ENCODE measurements at regions not wholly inside any gene's neighbourhood (a gene's known extent, or its start where the extent isn't known, plus 50 kb on each side); places are given as distances from the start of the nearest gene placed in this dataset.
A peak's percentile ranks its signal among the peaks of the same experiment; 100 is the strongest.

DNA sequence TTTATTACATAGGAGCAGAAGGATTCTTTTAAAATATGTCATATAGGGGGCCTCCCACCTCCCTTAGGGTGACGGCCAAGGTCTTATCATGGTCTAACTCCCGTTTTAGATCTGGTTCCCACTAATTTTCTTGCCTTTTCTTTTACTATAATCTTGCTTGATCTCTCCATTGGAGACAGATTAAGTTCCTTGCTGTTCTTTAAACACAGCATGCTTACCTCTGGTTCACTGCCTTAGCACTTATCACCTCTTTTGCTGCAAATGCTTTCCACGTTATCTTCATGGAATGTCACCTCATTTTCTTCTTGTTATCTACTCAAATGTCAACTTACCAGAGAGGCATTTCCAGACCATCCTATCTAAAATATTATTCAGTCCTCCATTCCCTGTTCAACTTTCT is 1047.6 kb downstream of the TLE4 start:
- FAIRE-seq (no peak), DNase-seq (ENCODE audit: low spot score in 2 of 2) (no peak)

GRCh38 chr9:80615964-80616363 is 1044.2 kb downstream of the TLE4 start:
- FAIRE-seq (no peak), DNase-seq (ENCODE audit: low spot score in 2 of 2) (no peak)

DNA sequence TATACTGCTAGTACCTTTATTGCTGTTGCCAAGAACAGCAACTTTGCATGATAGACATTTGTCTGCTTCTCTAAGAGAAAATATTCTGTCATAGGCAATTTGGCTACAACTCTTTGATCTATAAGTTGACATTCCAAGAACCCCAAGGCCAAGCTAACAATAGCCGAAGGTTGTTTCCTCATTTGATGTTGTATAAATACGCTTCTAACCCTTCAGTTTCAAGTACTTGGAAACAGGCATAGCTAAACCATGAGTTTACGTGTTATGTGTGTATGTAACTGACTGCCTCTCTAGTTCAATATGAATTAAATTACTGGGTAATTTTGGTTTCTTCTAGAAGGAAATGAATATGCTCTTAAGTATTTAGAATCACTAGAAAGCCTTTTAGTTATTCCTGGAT is 1034.0 kb downstream of the TLE4 start:
- DNase-seq (ENCODE audit: low spot score in 2 of 2) = no peak
- no peak for FAIRE-seq

DNA sequence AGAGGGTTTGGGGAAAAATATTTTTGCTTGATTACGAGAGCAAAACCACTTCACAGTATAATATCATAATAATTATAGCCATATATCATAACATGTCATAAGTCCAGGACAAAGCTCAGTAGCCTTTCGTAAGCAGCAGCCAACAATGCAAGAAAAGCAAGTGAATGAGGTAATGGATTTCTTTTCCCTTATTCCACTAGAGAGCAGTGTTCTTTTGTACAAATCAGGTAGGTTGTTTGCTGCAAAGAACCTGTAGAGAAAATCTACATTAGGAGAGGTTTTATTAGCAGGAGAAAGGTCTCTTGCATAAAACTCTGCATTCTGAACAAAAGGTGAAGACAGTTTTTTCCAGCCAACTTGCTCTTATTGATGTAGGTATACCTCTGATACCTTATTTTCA is 1033.4 kb downstream of the TLE4 start:
- FAIRE-seq (no peak), DNase-seq (ENCODE audit: low spot score in 2 of 2) (peak in 1 of 2 donors; percentile 9)

GRCh38 chr9:80602291-80602690 is 1030.5 kb downstream of the TLE4 start:
- FAIRE-seq (no peak), DNase-seq (ENCODE audit: low spot score in 2 of 2) (no peak)

DNA sequence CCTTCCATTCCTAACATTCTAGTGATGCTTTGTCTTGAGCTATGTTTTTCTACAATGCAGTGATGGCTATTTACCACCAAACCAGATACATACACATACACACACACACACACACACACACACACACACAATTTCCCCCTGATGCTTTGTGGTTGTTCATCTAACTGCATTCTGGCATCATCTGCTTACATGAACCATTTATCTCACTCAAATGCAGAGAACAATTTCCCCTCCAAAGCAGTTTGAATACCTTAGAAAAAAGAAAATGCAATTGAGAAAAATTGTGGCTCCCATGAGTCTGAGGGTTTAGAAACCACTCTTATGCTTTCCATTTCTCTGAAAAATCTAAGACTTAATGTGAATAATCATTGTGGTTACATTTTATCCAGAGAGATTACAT is 1024.8 kb downstream of the TLE4 start:
- DNase-seq (ENCODE audit: low spot score in 2 of 2) (no peak), FAIRE-seq (no peak)

DNA sequence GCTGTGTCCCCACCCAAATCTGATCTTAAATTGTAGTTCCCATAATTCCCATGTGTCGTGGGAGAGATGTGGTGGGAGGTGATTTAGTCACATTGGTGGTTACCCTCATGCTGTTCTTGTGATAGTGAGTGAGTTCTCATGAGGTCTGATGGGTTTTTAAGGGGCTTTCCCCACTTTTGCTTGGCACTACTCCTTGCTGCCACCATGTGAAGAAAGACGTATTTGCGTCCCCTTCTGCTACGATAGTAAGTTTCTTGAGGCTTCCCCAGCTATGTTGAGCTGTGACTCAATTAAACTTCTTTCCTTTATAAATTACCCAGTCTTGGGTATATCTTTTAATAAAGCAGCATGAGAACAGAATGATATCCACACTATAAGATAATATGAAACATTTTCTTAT is 1023.4 kb downstream of the TLE4 start:
- no peak for DNase-seq (ENCODE audit: low spot score in 2 of 2)

DNA sequence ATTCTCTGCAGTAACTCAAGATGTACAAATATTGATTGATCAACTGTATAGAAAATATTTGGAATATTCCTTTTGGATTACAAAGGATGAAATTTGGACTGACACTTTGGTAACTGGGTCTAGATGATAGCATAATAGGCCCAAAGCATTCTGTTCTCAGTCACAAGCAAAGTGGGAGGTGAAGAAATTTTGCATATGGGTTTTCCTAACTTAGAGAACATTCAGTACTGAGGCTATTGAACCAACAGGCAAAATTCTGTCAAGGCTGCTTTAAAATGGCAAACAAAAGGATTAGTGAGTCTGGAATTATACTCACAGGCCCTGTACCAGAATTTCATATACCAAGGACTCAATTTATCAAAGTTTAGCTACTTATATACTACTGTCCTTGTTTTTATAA is 1020.6 kb downstream of the TLE4 start:
- no peak for FAIRE-seq
- DNase-seq (ENCODE audit: low spot score in 2 of 2) = no peak

More for the DNA sequence above, 1023.4 kb downstream of the TLE4 start:
- no peak for FAIRE-seq

DNA sequence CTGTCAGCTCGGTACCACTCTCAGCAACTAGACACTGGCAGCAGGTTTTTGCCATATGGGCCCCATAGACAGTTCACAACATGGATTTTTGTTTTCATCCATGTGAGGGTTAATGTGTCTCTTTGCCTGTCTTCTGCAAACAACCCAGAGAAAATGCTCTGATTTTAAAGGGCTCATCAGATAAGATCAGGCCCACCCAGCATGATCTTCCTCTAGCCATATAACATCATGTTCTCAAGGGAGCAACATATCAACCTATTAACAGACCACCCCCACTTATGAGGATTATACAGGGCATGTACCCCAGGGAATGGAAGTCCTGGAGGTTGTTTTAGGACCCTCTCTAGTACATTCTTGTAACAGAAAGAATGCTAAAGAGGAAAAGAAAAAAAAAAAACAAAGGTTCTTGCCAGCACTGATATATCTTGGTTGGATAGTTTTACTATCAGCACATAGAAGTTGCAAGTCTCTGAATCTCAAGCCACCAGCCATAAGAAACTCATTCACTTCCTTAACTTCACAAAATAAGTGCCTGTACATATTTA is 1015.1 kb downstream of the TLE4 start:
- FAIRE-seq (no peak), DNase-seq (ENCODE audit: low spot score in 2 of 2) (no peak)

- FAIRE-seq (peak; percentile 54), DNase-seq (ENCODE audit: low spot score in 2 of 2) (no peak)
These were observed 1000.2 kb downstream of the TLE4 start for GRCh38 chr9:80571953-80572352.

DNA sequence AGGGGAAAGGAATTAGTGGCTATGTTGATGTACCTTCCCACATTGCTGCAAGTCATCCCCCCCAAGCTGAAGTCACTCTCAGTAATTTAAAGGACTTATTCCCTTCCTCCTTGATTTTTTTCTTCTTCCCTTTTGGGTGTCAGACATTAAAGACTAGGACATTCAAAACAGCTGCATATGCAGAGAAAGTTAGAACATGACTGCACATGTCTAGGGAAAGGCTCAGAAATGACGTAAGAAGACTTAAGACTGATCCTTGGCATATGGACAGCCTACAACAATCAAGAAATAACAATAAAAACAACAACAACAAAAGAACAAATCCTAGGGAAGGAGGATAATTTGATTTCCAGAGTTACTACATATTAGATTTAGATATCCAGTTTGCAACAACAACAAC is 997.5 kb downstream of the TLE4 start:
- FAIRE-seq (no peak), DNase-seq (ENCODE audit: low spot score in 2 of 2) (no peak)

- DNase-seq (ENCODE audit: low spot score in 2 of 2) = no peak
- FAIRE-seq = no peak
These were observed 989.8 kb downstream of the TLE4 start for GRCh38 chr9:80561526-80561925.

DNA sequence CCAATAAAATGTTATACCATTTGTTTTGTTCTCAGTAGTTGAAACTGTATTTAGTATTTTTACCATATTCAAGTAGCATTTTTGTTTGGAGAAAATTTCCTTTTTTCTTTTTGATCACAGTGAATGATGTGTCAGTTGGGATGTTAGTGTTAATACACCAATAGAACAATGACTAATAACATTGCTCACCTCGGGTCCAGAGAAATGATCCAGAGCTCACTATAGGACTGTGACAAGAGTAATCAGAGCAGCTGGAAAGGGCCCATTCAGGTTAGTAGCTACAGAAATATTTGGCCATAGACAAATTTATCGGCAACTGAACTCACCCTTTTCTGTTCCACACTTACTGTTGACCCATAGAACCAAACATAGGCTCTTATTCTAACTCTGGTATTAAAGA is 989.2 kb downstream of the TLE4 start:
- no peak for DNase-seq (ENCODE audit: low spot score in 2 of 2)
- FAIRE-seq = no peak

DNA sequence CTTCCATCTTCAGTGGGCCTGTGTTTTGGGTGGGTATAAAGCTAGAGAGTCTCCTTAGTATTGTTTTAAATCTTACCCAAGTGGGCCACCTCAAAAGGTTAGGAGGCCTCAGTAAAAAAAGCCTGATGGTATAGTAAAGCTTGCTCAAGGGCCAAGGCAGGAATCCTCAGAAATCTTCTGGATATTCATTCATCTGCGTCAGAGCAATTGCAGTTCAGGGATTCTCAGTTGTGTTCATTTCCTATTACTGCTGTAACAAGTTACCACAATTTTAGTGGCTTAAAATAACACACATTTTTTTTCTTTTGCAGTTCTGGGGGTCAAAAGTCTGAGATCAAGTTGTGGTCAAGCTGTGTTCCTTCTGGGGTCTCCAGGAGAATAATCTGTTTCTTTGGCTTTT is 985.5 kb downstream of the TLE4 start:
- FAIRE-seq (no peak), DNase-seq (ENCODE audit: low spot score in 2 of 2) (no peak)

- FAIRE-seq = no peak
- DNase-seq (ENCODE audit: low spot score in 2 of 2) = no peak
These were observed 984.9 kb downstream of the TLE4 start for GRCh38 chr9:80556631-80557030.

DNA sequence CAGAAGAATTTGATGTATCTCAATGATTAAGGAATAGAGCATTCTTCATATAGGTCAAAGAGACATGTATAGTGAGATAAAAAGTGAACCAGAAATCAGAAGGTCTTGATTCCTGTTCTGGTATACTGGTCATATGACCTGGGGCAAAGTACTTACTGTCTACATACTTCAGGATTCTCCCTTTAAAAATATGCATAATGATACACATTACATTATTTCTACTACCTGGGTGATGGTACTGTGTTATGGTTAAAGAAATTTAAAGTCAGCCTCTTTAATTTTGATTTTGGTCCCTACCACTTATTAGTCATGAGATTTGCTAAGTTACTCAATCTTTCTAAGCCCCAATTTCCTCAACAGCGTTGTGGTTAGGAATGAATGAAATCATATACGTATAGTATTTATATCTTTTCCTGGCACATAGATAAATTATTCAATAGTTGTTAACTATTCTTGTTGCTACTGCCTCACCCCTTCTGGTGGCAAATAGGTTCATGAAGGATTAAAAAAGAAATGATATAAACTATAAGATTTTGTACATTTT is 984.1 kb downstream of the TLE4 start:
- FAIRE-seq (no peak), DNase-seq (ENCODE audit: low spot score in 2 of 2) (no peak)

DNA sequence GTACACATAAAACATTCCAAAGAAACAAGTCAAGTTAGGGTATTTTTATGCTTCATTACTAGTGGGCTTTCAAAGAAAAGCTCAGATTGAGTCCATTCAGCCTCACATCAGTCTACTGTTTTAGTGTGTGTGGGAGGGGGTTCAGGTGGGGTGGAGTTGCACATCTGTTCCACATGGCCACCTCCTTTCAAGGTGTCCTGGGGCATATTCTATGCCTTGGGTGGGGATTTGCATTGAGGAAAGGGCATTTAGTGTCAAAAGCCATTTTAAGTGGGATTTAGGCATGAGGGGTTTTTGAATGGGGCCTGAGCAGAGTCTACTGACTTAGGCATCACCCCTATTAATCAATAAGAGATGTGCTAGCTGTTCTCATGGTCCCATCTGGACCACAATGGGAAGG is 983.1 kb downstream of the TLE4 start:
- no peak for FAIRE-seq
- DNase-seq (ENCODE audit: low spot score in 2 of 2) = no peak

DNA sequence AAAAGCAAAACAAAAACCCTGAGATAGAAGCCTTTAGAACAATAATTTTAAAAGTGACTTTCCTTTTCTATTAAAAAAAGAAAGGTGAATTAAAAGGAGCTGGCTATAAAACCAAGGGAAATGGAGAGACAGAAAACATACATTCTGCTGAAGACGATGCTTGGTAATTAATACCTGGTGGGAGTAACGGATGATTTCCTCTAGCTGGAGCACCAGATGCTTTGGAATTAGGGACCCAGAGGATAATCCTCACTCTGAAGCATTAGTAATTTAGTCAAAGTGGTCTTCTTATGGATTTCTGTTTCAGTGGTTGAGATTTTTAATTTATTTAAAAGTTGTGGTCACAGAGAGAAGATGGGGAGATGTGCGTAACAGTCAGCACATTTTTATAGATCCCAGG is 982.5 kb downstream of the TLE4 start:
- no peak for DNase-seq (ENCODE audit: low spot score in 2 of 2)
- no peak for FAIRE-seq

GRCh38 chr9:80552931-80553330 is 981.2 kb downstream of the TLE4 start:
- DNase-seq (ENCODE audit: low spot score in 2 of 2) = no peak
- no peak for FAIRE-seq

- FAIRE-seq (no peak), DNase-seq (ENCODE audit: low spot score in 2 of 2) (no peak)
These were observed 978.4 kb downstream of the TLE4 start for GRCh38 chr9:80550181-80550580.

DNA sequence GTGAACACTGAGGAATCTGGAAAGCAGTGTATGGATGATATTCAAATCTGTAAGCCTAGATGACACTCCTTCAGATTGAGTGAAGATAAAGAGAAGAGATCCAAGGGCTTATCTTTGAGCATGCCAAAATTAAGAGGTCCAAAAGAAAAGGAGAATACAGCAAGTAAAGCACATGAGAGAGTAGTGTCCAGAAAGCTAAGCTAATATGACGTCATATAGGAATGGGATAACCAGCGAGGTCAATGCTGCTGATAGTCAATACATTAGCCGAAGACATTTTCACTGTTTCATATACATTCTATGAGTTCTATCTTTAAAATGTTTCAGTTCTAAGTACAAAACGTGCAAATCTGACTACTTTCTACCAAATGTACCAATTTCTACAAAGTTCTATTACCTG is 975.8 kb downstream of the TLE4 start:
- no peak for FAIRE-seq
- DNase-seq (ENCODE audit: low spot score in 2 of 2) = no peak

DNA sequence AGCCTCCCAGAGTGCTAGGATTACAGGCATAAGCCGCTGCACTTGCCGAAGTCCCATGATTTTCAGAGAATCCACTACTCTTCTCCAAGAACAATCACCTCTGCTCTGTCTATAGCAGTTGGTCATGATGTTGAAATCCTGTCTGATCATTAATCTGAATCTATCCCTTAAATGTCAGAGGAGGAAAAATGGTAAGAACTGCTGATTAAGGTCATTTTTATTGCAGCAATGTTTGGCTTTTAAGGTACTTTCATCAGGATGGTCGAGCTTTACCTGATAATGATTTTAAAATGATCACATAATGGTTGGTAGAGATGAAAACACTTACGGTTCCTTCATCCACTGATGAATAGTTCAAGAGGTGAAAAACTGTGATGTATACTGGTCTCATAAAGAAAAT is 968.6 kb downstream of the TLE4 start:
- FAIRE-seq = no peak
- DNase-seq (ENCODE audit: low spot score in 2 of 2) = no peak

GRCh38 chr9:80538976-80539375 is 967.2 kb downstream of the TLE4 start:
- no peak for DNase-seq (ENCODE audit: low spot score in 2 of 2)
- no peak for FAIRE-seq

Measured in frontal cortex (tissue), 3 donors.